ENCODE measurements at regions not wholly inside any gene's neighbourhood (a gene's known extent, or its start where the extent isn't known, plus 50 kb on each side); places are given as distances from the start of the nearest gene placed in this dataset.

GRCh38 chr4:189084671-189085070, 856.0 kb upstream of the FRG1 start:
- H3K4me3 ChIP-seq (ENCODE audit: low read depth, low read length), result no peak overlapping the region
- TF ChIP-seq, protein P1, sequence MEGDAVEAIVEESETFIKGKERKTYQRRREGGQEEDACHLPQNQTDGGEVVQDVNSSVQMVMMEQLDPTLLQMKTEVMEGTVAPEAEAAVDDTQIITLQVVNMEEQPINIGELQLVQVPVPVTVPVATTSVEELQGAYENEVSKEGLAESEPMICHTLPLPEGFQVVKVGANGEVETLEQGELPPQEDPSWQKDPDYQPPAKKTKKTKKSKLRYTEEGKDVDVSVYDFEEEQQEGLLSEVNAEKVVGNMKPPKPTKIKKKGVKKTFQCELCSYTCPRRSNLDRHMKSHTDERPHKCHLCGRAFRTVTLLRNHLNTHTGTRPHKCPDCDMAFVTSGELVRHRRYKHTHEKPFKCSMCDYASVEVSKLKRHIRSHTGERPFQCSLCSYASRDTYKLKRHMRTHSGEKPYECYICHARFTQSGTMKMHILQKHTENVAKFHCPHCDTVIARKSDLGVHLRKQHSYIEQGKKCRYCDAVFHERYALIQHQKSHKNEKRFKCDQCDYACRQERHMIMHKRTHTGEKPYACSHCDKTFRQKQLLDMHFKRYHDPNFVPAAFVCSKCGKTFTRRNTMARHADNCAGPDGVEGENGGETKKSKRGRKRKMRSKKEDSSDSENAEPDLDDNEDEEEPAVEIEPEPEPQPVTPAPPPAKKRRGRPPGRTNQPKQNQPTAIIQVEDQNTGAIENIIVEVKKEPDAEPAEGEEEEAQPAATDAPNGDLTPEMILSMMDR (IDR thresholded peaks at IDR 0.05; ENCODE audit: insufficient read depth, low read depth, low read length, missing control alignments), result no peak
- no peak for DNase-seq (ENCODE audit: low read depth)

DNA sequence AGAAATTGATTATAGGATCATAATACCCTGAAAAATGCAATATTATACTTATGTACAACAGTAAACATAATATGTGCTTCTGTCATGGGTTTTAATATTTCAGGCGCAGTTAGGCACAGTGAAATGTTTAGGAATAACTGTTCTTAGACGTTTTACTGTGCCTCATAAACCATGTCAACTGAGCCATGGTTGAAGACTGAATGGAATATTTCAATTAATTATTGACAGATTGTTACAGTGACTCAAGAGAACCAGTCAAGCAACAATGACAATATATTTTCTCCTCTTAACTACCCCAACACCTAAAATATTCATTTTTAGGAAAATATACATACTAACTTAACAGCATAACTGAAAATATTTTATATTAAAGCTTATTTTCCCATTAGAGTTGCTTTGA, 852.7 kb upstream of the FRG1 start:
- DNase-seq (ENCODE audit: low read depth), result no peak
- H3K4me3 ChIP-seq (ENCODE audit: low read depth, low read length), result no peak overlapping the region
- TF ChIP-seq, protein P1 (IDR thresholded peaks at IDR 0.05; ENCODE audit: insufficient read depth, low read depth, low read length, missing control alignments), result no peak

DNA sequence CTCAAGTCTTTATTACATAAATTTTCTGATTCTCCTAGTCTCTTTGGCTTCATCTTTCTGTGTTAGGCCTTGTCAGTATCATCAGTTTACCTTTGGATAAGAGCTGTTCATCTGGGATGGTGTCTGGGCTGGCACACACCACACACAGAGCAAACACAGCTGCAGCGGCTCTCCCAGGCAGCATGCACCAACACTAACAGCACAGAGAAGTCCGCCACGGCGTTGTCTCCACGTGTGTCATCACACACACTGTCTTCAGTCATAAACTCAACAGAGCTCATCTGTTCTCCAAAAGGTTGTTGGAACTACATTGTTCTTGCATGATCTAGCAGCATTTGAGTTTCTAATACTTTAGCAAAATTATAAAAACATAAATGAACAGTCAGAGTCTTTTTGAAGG, 851.9 kb upstream of the FRG1 start:
- H3K4me3 ChIP-seq (ENCODE audit: low read depth, low read length), result no peak overlapping the region
- TF ChIP-seq, protein P1 (IDR thresholded peaks at IDR 0.05; ENCODE audit: insufficient read depth, low read depth, low read length, missing control alignments), result no peak
- DNase-seq (ENCODE audit: low read depth), result no peak

GRCh38 chr4:189090174-189090814, 850.4 kb upstream of the FRG1 start:
- no peak for DNase-seq (ENCODE audit: low read depth)
- no peak overlapping the region for H3K4me3 ChIP-seq (ENCODE audit: low read depth, low read length)
- TF ChIP-seq, protein P1 (IDR thresholded peaks at IDR 0.05; ENCODE audit: insufficient read depth, low read depth, low read length, missing control alignments), result no peak

DNA sequence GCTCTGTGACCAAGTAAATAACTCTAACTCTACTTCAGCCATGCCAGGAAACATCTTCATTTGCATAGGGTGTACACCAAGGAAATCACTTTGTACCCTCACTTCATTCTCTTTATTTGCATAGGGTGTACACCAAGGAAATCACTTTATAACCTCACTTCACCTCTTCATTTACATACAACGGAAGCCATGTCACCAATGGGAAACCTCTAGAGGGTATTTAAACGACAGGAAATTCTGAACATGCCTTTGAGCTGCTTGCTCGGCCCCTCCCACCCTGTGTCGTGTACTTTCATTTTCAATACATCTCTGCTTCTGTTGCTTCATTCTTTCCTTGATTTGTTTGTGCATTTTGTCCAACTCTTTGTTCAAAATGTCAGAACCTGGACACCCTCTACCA, 848.1 kb upstream of the FRG1 start:
- TF ChIP-seq, protein P1 (IDR thresholded peaks at IDR 0.05; ENCODE audit: insufficient read depth, low read depth, low read length, missing control alignments), result no peak
- no peak for DNase-seq (ENCODE audit: low read depth)
- H3K4me3 ChIP-seq (ENCODE audit: low read depth, low read length), result no peak overlapping the region

- H3K4me3 ChIP-seq (ENCODE audit: low read depth, low read length), result no peak overlapping the region
- TF ChIP-seq, protein P1 (IDR thresholded peaks at IDR 0.05; ENCODE audit: insufficient read depth, low read depth, low read length, missing control alignments), result no peak
- DNase-seq (ENCODE audit: low read depth), result no peak
These were observed 844.6 kb upstream of the FRG1 start for GRCh38 chr4:189096108-189096507.

DNA sequence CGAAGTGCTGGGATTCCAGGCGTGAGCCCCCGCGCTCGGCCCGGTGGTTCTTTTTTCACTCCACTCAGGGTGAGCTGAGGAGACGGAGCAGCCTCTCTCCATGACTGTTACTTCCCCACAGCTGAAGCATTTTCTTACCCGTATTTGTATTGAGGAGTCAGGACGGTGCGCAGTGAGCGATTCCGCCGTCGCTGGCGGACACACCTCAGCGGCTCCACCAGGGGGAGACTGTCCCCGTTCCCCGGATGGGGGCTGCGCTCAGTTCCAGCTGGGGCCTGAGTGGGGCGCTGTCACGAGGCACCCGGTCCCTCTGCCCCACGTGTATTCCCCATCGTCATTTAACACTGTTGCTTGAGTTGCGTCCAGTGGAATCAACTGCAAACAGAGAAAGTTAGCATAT, 844.0 kb upstream of the FRG1 start:
- TF ChIP-seq, protein P1 (IDR thresholded peaks at IDR 0.05; ENCODE audit: insufficient read depth, low read depth, low read length, missing control alignments), result no peak
- no peak for DNase-seq (ENCODE audit: low read depth)

More for the DNA sequence above, 844.0 kb upstream of the FRG1 start:
- H3K4me3 ChIP-seq (ENCODE audit: low read depth, low read length), result no peak overlapping the region
